ENCODE measurements at regions not wholly inside any gene's neighbourhood (a gene's known extent, or its start where the extent isn't known, plus 50 kb on each side); places are given as distances from the start of the nearest gene placed in this dataset.

GRCh38 chr4:148812101-148812500 is 369.9 kb upstream of the NR3C2 start:
- H3K36me3 ChIP-seq: no peaks in the 10 kb centered on the region
- H3K4me1 ChIP-seq: peaks cover 0 to 4% (median 0%) of the 10 kb centered on the region in 9 donors
- WGBS, 2 donors: 20 to 60% methylated on average over 3 of the region's 3 CpGs
- peaks cover 0 to 15% (median 0%) of the 10 kb centered on the region in 11 donors for H3K9me3 ChIP-seq
- intact Hi-C loops (cut with DNase I): no loop called here
- DNase-seq: no peak
- no peak for ATAC-seq
- H3K4me3 ChIP-seq: no peak overlapping the region
- no peak overlapping the region for H3K27ac ChIP-seq
- H3K27me3 ChIP-seq: no peaks in the 10 kb centered on the region
- no peak for TF ChIP-seq CTCF (IDR thresholded peaks at IDR 0.05)

- 84 to 89% methylated on average over 2 of the region's 2 CpGs for WGBS, 2 donors
- TF ChIP-seq CTCF (IDR thresholded peaks at IDR 0.05): no peak
- ATAC-seq: peak in 1 of 8 donors; percentile 74
- Histone ChIP-seq H3K36me3 (no peaks in the 10 kb centered on the region), H3K9me3 (peaks cover 0 to 15% (median 0%) of the 10 kb centered on the region in 11 donors), H3K4me3 (no peak overlapping the region), H3K4me1 (peaks cover 0 to 4% (median 0%) of the 10 kb centered on the region in 9 donors), H3K27ac (no peak overlapping the region), H3K27me3 (no peaks in the 10 kb centered on the region)
- no peak for DNase-seq
- intact Hi-C loops (cut with DNase I): no loop called here
Measured at GRCh38 chr4:148810461-148810860, 368.2 kb upstream of the NR3C2 start.

- intact Hi-C loops (cut with DNase I): no loop called here
- TF ChIP-seq CTCF (IDR thresholded peaks at IDR 0.05): no peak
- peaks cover 0 to 4% (median 0%) of the 10 kb centered on the region in 9 donors for H3K4me1 ChIP-seq
- H3K9me3 ChIP-seq: peaks cover 0 to 15% (median 0%) of the 10 kb centered on the region in 11 donors
- H3K36me3 ChIP-seq: no peaks in the 10 kb centered on the region
- 61 to 91% methylated on average over 1 of the region's 1 CpG for WGBS, 2 donors
- ATAC-seq (no peak), DNase-seq (no peak)
- H3K27me3 ChIP-seq: no peaks in the 10 kb centered on the region
- no peak overlapping the region for H3K4me3 ChIP-seq
- H3K27ac ChIP-seq: no peak overlapping the region
Measured at GRCh38 chr4:148808416-148808815, 366.2 kb upstream of the NR3C2 start.

- no peaks in the 10 kb centered on the region for H3K4me1 ChIP-seq
- no peak overlapping the region for H3K4me3 ChIP-seq
- H3K36me3 ChIP-seq: no peaks in the 10 kb centered on the region
- no peaks in the 10 kb centered on the region for H3K27me3 ChIP-seq
- no peak for TF ChIP-seq CTCF (IDR thresholded peaks at IDR 0.05)
- H3K9me3 ChIP-seq: no peaks in the 10 kb centered on the region
- WGBS, 2 donors: 81 to 84% methylated on average over 4 of the region's 4 CpGs
- intact Hi-C loops (cut with DNase I): no loop called here
- no peak for ATAC-seq
- no peak for DNase-seq
- no peak overlapping the region for H3K27ac ChIP-seq
Measured at GRCh38 chr4:148800940-148801339, 358.7 kb upstream of the NR3C2 start.
